LNCaP clone FGC (cell line): ENCODE measurements at regions not wholly inside any gene's neighbourhood (a gene's known extent, or its start where the extent isn't known, plus 50 kb on each side); places are given as distances from the start of the nearest gene placed in this dataset.

ENCODE experiments used
- DNase-seq: peaks from one replicate; pipeline ENCODE4 v3.0.0-alpha.2; 2011; ENCODE audit warnings: low read depth
- H3K4me3 ChIP-seq: 2 replicates; pipeline ENCODE4 v1.5.1; 2011; ENCODE audit warnings: mild to moderate bottlenecking, low read depth, low read length, control low read depth
- CTCF ChIP-seq: IDR thresholded peaks from 2 replicates; pipeline ENCODE4 v1.5.1; 2012; ENCODE audit warnings: mild to moderate bottlenecking; ENCODE audit not compliant: control insufficient read depth, insufficient read depth; ENCODE audit errors: extremely low read depth

- no peak for TF ChIP-seq CTCF
These were observed 306.4 kb downstream of the FGFR2 start for GRCh38 chr10:121291823-121292222.

GRCh38 chr10:121292321-121292720 lies 305.9 kb downstream of the FGFR2 start:
- no peak for DNase-seq
- no peak for TF ChIP-seq CTCF
- H3K4me3 ChIP-seq: no peak overlapping the region

More at GRCh38 chr10:121291823-121292222, 306.4 kb downstream of the FGFR2 start:
- no peak for DNase-seq
- no peak overlapping the region for H3K4me3 ChIP-seq

GRCh38 chr10:121293110-121293509 lies 305.1 kb downstream of the FGFR2 start:
- H3K4me3 ChIP-seq: no peak overlapping the region
- no peak for TF ChIP-seq CTCF
- no peak for DNase-seq

DNA sequence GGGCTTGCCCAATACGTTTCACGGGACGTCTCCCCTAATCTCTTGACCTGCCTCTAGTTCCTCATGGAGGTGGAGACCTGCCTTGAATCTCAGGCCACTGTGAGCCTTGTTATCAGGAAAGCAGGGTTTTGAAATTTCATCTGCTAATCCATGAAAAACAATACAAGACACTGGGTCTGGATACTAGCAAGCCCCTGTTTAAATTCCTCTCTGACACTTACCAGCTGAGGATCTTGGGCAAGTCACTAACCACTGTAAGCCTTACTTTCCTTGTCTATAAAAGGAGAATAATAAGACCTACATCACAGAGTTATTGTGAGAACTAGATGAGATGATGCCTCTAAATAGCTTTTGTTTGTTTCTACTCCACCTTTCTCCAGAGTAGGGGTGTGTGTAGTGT lies 303.6 kb downstream of the FGFR2 start:
- TF ChIP-seq CTCF: no peak
- no peak overlapping the region for H3K4me3 ChIP-seq
- DNase-seq: no peak

GRCh38 chr10:121296378-121296777 lies 301.9 kb downstream of the FGFR2 start:
- no peak for TF ChIP-seq CTCF
- H3K4me3 ChIP-seq: no peak overlapping the region
- no peak for DNase-seq

- H3K4me3 ChIP-seq: no peak overlapping the region
- TF ChIP-seq CTCF: no peak
- DNase-seq: no peak
These were observed 301.2 kb downstream of the FGFR2 start for GRCh38 chr10:121296881-121297585.

- no peak overlapping the region for H3K4me3 ChIP-seq
- TF ChIP-seq CTCF: no peak
- no peak for DNase-seq
These were observed 297.5 kb downstream of the FGFR2 start for GRCh38 chr10:121300723-121301122.
